NCI-H2029 (cell line): ENCODE measurements at regions not wholly inside any gene's neighbourhood (a gene's known extent, or its start where the extent isn't known, plus 50 kb on each side); places are given as distances from the start of the nearest gene placed in this dataset.

ENCODE experiments used
- DNase-seq: peaks from one replicate; lab custom pipeline; 2025; lab: John Stamatoyannopoulos, UW

DNA sequence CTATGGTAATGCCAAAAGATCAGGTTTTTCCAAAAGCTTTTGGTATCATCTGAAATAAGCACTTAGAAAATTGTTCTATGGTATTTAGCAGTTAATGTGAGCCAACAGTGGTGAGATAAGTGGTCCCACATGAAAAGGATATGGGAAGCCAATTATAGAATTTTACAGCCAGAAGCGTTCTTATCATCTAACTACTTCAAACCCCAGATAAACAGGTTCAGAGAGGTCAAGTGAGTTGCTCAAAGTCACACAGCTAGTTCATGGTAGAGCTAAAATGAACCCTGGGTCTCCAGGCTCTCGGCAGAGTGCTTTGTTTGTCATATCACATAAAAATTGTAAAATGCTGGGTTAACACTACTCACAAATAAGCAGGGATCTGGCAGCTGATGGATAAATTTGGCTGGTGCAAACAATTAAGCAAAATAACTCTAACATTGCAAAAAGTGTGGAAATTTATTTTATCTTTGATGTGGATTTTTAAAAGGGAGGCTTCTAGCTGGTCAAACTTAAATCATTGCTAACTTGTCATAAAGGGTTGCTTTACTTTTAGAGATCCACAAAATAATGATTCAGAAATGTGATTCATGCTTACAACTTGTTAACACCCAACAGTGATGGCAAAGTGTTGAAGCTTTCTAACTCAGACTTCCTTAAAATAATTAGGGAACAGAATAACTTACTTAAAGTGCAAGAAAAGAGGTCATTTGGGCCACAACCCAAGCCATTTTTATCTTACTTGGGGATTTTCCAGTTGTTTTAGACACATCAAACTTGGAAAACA is 202.8 kb upstream of the TBC1D5 start:
- DNase-seq = no peak

DNA sequence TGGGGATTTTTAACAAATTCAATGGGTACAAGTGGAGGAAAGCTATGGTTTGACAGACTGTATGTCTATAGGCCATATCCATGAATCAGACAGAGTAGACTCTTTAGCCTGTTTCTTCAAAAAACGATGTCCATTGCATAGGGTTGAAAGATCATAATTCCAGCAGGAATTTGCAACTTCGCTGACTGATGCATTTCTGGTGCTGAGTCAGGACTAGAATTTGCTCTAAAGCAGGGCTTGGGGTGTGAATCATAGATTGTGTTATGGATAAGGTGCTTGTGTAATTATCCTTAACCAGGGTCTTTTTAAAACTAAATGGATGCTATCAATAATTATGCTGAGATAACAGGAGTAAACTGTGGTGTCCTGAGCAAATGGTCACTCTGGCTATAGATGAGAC is 200.4 kb upstream of the TBC1D5 start:
- no peak for DNase-seq

DNA sequence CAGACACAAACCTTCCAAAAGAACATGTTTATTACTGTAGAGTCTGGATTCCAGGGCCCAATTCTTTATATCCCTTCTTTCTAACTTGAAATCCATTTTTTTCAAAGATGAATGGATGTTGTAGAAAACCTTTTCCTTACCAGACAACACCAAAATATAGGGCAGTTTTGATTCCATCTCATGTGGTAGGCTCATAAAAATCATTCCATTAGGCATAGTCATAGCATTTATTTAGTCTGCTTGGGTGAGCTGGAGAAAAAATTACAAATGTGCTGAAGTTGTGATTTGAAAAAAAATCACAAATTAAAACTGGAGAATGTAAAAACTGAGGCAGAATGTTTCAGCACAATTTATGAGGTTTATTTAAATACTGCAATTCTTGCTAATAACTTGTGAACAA is 199.3 kb upstream of the TBC1D5 start:
- no peak for DNase-seq

DNA sequence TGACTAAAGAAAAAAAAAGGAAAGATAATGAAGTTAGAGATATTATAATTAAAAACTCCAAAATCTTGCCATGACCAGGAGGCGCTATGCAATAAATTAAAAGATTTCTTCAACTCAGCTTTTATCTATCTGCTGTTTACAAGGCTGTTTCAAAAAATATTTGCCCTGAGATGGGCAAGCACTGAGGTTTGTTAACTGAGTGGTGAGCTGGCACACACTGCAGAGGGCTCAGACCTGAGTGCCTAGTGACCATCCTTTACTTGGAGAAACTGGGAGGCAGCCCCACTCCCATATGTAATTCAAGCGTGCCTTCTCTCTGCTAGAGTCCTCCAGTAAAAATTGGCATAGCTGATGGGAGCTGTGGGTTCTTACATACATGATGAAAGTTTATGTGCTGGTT is 198.7 kb upstream of the TBC1D5 start:
- DNase-seq = no peak

DNA sequence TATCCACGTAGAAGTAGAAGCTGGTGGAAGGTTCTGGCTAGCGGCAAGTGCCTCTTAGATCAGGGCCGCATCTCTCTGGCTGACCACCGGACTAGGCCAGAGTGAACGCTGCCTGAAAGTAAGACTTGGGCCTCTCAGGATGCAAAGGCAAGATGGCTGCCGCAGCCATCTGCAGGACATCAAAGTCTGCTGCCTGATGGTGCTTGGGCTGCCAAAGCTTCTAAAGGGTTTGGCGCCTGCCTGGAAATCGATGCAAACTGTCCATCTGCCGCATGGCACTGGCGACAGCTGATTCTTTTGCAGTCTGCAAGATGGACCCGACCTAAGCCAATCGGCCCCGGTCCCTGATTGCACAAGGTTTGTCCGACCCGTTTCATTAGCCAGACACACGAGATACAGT is 196.7 kb upstream of the TBC1D5 start:
- no peak for DNase-seq

DNA sequence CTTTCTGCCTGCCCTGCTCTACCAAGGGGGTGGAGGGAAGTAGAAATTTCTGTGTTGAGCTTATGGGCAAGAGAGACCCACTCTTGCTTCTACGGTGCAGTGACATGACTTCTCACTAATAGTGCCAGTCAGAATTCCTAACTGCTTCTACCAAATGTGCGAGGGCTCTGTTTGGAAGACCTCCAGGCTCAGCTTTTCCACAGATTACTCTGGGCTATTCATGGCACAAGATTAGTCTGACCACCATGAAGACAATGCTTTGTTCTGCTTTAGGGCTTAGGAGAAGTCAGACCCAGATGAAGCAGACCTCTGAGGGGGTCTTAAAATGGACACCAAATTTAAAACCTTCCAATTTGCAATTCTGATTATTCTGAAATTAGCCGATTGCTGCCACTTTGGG is 195.9 kb upstream of the TBC1D5 start:
- DNase-seq = no peak

DNA sequence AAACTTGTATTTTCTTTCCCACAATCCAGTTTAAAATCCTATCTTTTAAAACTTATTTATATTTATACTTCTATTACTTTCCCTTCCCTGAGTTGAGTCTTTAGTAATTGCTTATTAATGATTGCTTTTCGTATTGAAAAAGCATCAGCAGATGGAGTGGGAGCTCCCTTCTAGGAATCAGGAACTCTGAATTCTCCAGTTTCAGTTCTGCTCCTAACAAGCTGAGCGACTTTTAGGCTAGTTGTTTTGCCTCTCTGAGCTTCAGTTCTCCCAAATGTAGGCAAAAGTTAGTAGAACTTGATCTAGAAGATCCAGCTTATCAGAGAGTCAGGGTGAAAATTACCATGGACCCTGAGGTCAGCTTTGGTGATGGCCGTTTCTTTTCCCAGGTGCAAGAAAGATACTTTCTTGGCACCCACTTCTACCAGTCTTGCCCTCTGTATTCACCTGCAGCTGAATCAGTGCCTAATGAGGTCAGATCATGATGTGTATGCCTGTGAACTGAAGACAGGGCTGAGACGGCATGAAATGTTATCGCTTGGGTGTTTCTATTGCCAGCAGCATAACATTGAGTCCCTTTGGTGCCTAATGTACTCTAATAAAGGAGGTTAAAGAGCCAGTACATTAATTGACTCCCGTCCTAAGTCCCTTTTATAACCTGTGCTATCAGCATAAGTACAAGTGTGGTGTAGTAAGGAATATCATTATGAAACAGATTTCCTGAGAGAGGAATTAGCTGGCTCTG is 194.5 kb upstream of the TBC1D5 start:
- DNase-seq = no peak

DNA sequence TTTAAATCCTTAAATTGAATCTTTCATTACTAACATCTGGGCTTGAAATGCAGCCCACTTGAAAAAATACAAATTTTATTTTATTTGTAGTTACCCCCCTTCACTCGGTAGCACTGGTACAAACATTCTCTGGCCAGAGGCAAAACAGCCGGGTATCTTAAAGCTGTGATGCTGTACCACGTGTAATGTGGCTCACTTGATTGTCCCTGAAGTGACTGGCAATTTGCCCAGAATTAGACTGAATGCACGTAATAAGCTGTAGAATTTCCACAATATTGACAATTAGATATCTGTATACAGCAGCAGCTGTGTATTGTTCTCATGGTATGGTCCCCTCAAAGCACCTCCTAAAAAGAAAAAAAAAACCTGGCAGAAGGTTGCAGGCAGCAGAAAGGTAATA is 192.8 kb upstream of the TBC1D5 start:
- DNase-seq = no peak

DNA sequence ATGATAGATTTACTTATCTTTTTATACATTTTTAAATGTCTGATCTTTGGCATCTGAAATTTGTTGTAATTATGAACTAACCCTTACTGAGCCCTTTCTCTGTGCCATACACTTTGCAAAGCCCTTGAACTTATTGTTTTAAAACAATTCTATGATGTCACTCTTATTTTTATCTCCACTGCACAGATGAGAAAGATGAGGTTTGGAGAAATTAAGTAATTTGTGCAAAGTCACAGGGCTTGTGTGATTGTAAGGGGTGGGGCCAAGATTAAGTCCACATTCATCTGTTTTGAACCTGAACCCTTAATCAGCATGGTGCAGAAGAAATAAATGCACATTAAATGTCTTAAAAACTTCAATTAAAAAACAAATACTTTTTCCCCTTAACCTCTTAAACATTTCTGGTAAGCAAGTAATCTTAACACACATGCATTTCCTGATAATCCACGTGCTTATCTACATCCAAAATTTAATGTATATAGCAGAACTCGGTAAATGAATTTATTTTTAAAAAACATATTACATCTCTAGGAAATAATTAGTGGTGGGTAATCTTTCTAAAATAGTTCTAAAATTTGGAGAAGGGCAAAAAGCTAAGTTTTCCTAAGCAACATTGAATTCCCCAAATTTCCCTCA is 189.8 kb upstream of the TBC1D5 start:
- DNase-seq = no peak

DNA sequence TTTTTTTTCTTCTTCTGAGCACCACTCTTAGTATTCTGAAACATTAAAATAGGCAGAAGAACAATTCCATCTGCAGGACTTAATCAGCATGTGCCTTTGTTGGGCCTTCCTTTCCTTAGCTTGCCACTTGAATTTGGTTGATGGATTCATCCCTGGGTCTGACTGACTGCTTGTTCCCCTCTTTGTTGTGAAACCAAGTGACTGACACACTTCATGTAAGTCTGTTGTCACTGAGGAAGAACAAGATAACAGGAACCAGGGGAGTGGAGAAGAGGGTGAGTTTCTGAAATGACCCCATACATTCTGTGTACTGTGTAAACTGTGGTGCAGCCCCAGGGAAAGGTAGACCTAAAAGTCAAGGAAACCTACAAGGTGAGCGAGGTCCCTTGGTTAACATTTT is 188.7 kb upstream of the TBC1D5 start:
- no peak for DNase-seq

DNA sequence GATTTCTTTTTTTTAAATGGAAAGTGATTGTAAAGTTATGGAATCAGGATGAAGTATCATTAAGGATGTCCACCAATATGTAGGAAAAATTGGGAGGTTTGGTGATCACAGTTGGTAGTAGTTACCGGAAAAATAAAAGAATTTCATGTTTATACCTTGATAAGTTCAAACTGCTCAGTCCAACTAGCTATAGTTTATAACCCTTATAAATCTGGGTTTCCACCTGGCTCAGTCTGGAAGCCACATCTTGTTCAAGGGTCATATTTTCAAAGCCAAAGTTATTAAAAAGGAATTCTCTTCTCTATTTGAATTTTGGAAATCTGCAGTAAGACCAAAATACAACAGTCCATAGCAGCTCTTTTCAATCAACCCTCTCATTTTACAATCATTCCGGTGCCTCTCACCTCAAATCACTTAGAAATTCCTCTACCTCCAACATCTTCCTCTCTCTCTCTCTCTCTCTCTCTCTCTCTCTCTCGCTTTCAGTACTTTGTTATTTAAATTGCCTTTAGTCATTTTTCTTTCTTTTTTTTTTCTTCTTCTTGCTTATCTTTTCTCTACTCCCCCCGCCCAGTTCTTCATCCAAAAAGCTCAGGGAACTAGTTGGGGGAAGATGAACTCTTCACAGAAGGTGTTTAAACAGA is 186.2 kb upstream of the TBC1D5 start:
- DNase-seq = no peak

DNA sequence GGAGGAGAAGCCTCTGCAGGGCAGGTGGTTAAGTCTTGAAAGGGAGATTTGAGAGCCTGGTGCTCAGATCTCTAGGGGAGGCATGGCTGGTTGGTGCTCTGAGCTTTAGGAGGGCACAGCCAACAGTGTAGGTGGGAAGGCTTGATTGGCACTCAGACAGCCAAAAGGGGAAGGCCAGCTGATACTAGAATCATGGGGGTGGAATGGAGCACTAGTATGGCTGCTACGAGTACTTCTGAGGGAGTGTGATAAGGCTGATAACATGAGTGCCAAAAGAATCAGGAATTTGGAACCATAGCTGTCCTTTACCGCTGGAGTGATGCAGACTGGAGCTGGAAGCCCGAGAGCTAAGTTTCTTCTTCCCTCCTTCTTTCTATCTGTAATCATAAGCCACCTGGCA is 184.6 kb upstream of the TBC1D5 start:
- no peak for DNase-seq

DNA sequence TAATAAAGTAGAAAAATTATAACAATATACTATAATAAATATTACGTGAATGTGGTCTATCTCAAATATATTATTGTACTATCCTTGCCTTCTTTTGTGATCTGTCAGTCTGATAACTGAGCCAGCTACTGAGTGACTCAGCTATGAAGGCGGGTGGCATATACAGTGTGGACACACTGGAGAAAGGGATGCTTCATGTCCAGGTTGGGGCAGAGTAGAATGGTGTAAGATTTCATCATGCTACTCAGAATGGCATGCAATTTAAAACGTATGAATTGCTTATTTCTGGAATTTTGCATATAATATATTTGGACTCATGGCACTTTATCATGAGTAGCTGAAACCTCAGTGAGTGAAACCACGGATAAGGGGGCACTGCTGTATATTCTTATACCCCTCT is 172.9 kb upstream of the TBC1D5 start:
- DNase-seq = no peak

DNA sequence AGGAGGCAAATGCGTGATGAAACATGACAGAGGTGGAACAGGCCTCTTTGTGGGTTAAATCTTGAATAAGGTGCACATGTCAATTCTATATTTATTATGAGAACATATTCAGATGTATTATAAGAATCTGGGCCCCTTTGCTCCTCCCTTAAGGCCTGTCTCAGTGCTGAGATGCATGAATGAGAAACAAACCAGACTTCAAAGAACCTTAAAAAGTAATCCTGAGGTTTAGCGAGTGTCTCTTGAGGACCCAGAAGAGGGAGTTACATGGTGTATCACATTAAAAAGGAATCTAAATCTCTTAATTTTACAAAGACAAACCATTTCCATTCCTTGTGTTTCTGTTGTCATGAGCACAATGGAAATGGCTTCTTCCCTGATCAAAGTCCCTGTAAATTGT is 170.9 kb upstream of the TBC1D5 start:
- DNase-seq = no peak

DNA sequence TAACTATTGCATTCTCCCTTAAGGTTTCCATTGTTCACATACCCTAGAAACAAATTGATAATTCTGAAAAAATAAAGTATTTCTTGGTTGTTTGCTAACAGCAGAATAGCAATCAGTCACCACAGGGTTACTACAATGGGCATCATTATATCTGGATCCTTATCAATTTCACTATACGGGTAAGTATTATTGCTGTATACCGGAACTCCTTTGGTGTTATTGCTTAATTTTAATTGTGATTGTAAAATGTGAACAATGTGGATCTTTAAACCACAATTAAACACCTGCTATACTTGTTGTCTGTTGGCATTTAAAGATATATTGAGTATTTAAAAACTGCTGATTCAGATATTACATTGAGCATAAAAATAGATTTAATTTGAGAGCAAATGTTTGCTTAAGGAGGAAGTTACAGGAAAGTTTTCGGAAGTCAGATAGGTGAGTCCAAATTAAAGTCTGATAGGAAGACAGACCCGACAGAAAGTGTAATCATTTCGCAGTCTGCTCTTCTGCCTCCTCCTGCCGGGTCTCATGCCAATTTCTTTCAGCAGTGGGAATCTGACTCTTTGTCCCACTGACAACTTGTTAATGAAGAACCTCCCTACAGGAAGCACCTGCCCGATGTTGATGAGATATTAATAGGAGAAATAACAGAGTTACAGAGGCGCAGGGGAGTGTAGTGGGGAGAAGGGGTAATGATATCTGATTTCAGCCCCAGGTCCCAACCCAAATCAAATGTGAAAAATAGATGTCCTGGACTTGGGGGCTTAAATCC is 169.7 kb upstream of the TBC1D5 start:
- DNase-seq = no peak

DNA sequence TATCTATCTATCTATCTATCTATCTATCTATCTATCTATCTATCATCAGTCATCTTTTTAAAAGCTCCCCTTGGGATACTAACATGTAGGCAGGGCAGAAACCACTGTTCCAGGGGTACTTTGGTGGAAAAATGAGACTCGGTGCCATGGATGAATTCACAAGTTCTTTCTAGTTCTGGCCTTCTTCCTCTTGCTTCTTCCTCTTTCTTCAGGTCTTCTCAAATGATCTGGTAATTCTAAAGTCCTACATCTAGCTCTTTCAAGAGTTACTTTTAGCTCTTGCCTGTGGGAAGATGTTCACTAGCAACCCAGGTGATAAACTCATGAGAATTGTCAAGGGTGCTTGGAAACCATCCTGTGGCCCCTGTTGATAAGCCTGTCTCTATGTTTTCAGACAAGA is 168.5 kb upstream of the TBC1D5 start:
- DNase-seq = no peak

DNA sequence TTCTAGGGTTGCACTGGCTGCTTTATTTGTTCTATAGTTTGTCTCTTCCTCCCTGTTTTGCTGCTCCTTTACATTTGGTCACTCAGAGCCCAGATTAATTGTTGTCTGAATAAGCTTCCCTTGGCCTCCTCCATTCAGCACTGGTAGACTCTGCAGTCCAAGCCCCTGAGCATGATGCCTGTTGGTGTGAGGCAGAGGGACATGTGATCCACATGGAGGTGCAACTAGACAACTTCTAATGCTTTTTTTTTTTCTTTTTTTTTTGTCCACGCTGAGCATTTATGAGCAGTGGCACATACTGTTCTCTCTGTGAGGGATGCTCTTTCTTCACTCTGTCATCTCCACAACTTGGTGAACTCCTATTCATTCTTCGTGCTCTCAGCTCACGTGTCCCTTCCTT is 167.3 kb upstream of the TBC1D5 start:
- no peak for DNase-seq

DNA sequence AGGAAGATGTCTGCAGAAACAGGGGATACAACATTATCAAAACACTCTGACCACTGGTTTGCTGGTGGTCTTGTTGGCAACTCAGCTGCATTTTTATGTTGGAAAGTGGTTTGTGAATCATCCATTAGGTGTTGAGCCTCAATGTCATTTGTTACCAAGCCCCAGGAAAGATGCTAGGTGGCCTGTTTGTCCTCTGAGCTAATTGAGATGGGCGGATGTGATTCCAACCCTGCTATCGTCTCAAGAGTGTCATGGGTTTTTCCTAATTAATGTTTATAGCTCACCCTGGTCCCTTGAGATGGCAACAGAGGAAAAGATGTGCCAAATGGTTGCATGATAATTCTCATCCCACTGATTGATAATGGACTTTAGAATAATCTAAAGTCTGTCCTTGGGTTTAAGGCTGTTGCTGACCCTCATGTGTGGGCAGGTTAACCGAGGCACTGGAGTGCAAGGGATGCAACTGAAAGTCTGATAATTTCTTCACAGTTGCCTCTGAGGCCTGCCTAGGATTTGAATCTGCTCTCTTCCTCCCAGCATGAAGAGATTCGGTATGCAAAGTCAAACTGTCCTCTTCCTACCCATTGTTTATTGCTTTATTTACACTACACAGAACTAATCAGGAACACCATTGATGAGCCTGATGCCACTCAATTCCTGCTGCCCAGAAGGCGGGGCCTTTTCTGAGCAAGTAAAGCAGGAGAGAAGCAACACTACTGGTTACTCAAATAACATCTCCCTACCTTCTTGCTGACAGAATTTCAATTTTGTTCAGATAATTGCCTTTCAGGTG is 166.2 kb upstream of the TBC1D5 start:
- no peak for DNase-seq

DNA sequence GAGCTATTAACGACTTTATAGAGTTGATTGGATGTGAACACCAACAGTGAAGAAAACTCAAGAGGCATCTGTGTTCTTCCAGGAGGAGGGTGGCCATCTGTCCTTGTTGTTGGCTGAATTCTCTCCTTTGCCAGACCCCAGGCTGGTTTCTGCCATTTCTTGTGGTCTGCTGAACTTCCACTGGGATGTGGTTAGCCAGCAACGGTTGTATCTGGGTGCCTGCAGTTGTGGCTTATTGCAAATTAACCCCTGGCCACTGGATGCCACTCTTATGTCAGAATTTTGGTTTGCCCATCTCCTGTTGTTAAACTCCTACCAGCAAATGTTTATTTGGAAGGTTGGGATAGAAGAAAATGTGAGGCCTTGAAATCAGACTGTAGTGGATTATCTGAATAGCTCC is 163.6 kb upstream of the TBC1D5 start:
- no peak for DNase-seq

DNA sequence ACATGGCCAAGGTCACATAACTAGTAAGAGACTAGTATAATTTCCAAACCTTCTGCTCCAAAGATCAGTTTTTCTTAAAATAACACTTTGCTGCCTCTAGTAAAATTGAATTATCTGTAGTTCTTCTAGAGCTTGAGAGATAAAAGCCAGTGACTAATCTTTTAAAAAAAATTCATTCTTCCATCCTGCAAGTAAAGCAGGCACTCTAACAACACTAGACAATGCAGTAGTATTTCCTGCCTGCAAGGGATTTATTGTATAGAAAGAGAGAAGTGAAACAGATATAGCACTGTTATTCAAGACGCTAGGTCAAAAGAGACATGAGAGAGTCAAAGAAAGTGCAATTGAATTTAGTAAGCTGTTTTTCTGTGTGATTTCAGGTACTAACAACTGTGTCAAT is 159.5 kb upstream of the TBC1D5 start:
- no peak for DNase-seq

DNA sequence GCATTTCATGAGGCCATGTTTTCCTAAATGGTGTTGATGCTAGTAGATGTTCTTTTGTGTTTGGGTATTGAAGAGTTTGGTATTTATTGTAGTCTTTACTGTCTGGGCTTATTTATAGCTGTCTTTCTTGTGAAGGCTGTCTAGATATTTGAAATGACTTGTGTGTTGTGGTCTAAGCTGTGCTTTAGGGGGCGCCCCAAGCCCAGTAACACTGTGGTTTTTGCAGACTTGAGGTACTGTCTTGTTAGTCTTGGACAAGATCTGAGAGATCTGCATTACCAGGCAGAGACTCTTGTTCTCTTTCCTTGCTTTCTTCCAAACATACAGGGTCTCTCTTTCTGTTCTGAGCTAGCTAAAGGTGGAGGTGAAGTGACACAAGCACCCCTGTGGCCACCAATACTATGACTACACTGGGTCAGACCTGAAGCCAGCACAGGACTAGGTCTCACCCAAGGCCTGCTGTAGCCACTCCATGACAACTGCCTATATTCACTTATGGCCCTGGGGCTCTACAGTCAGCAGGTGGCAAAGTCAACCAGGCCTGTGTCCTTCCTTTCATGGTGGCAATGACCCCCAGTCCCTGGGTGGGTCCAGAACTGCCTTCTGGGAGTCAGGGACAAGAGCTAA is 152.1 kb upstream of the TBC1D5 start:
- DNase-seq = peak; percentile 19
